K562 (cell line): ENCODE measurements at regions not wholly inside any gene's neighbourhood (a gene's known extent, or its start where the extent isn't known, plus 50 kb on each side); places are given as distances from the start of the nearest gene placed in this dataset.

Source experiments
- XRCC3 ChIP-seq: fragments of 450-650 bp; IDR thresholded peaks from 2 replicates; pipeline ENCODE4 v1.6.1; 2017; ENCODE audit warnings: mild to moderate bottlenecking, moderate library complexity
- ZNF274 ChIP-seq: IDR thresholded peaks from 2 replicates; pipeline ENCODE4 v1.6.1; 2011; ENCODE audit warnings: low read depth, mild to moderate bottlenecking, low read length, moderate library complexity, borderline replicate concordance
- TF ChIP-seq, protein P1 (sequence below), 2 experiments: fragments of 450-650 bp in 1 of 2; sonication (generic) in 1 of 2; formaldehyde crosslinking in 1 of 2; IDR thresholded peaks in 1 of 2; conservative IDR thresholded peaks in 1 of 2; 2 replicates each; pipeline versions ENCODE4 v1.6.1 to v1.8.1; 2016 to 2023; ENCODE audit warnings: mild to moderate bottlenecking in 2 of 2, moderate library complexity in 2 of 2, inconsistent platforms in 1 of 2, missing genetic modification reagents in 1 of 2
- TF ChIP-seq, protein P2 (sequence below), 3 experiments: IDR thresholded peaks in 2 of 3; conservative IDR thresholded peaks in 1 of 3; 2 replicates each; pipeline ENCODE4 v1.5.1; 2011 to 2012; ENCODE audit warnings: low read length in 3 of 3, mild to moderate bottlenecking in 3 of 3, control low read depth in 2 of 3, improper control_type of control experiment in 1 of 3, inconsistent platforms in 1 of 3, low read depth in 1 of 3, mixed read lengths in 1 of 3, moderate library complexity in 1 of 3; ENCODE audit not compliant: insufficient read depth in 2 of 3

DNA sequence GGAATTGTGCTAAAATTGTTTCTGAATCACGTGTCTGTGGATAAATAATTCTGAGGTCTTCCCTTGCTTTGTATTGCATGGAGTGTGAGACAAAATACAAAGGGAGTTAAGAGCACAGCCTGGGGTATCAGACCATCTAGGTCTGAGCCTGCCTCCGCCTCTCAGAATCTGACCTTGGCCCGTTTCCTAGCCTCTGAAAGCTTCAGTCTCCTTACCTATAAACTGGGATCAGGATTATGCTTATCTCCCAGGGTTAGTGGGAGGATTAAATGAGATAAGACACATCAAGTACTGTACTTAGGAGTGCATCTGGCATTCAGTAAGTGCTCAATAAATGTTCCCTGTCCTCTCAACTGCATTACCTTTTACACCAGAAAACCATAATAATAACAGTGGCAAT lies 140.6 kb upstream of the TENM3 start:
- TF ChIP-seq XRCC3, result no peak
- TF ChIP-seq ZNF274, result no peak
- TF ChIP-seq, protein P1, sequence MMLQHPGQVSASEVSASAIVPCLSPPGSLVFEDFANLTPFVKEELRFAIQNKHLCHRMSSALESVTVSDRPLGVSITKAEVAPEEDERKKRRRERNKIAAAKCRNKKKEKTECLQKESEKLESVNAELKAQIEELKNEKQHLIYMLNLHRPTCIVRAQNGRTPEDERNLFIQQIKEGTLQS (IDR thresholded peaks at IDR 0.05), result no peak
- TF ChIP-seq, protein P1 (CRISPR knock-in tag; conservative IDR thresholded peaks at IDR 0.05), result no peak
- TF ChIP-seq, protein P2, sequence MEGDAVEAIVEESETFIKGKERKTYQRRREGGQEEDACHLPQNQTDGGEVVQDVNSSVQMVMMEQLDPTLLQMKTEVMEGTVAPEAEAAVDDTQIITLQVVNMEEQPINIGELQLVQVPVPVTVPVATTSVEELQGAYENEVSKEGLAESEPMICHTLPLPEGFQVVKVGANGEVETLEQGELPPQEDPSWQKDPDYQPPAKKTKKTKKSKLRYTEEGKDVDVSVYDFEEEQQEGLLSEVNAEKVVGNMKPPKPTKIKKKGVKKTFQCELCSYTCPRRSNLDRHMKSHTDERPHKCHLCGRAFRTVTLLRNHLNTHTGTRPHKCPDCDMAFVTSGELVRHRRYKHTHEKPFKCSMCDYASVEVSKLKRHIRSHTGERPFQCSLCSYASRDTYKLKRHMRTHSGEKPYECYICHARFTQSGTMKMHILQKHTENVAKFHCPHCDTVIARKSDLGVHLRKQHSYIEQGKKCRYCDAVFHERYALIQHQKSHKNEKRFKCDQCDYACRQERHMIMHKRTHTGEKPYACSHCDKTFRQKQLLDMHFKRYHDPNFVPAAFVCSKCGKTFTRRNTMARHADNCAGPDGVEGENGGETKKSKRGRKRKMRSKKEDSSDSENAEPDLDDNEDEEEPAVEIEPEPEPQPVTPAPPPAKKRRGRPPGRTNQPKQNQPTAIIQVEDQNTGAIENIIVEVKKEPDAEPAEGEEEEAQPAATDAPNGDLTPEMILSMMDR (IDR thresholded peaks at IDR 0.05 in 2 of 3, conservative IDR thresholded peaks at IDR 0.05 in 1 of 3; ENCODE audit: insufficient read depth in 2 of 3, low read depth in 1 of 3, low read length in 3 of 3), result no peak
